Naive thymus-derived CD8-positive, alpha-beta T cell (primary cell): ENCODE measurements at regions not wholly inside any gene's neighbourhood (a gene's known extent, or its start where the extent isn't known, plus 50 kb on each side); places are given as distances from the start of the nearest gene placed in this dataset.
"Not testable (repeated sequence)": the region's sequence is repeated elsewhere in the genome, so short reads cannot be mapped to it uniquely, and the experiment has no call there.

ENCODE experiments used
- ATAC-seq, 2 donors: fragments of 150-1000 bp; cut with Tn5 transposase in 1 of 2; sonication (Bioruptor Pico), chemical (Tn5 transposase) in 1 of 2; 1 replicate in 1 of 2; 2 replicates in 1 of 2; pipeline ENCODE4 v1.10.0; 2021; ENCODE audit warnings: mild to moderate bottlenecking in 2 of 2, moderate library complexity in 2 of 2
- POLR2A ChIA-PET: fragments of 350-600 bp; sonication (Branson Sonifier 250); formaldehyde crosslinking; loops from one replicate; lab custom pipeline; 2021; ENCODE audit warnings: antibody characterized with exemption; lab: Charles Lee
- DNase-seq, 10 donors: peaks; one replicate each; pipeline versions ENCODE4 v3.0.0 to v3.0.0-alpha.2; 2020 to 2022
- H3K27ac Mint-ChIP-seq, 10 donors: one replicate each; pipeline ENCODE4 v1.8.0; 2020 to 2022; ENCODE audit warnings: mild to moderate bottlenecking in 10 of 10, mixed read lengths in 10 of 10, moderate library complexity in 4 of 10, inconsistent platforms in 1 of 10
- H3K27me3 Mint-ChIP-seq, 5 donors: one replicate each; pipeline ENCODE4 v1.8.0; 2021 to 2022; ENCODE audit warnings: mixed read lengths in 5 of 5
- H3K36me3 Mint-ChIP-seq, 3 donors: one replicate each; pipeline ENCODE4 v1.8.0; 2020 to 2022; ENCODE audit warnings: mixed read lengths in 3 of 3, mild to moderate bottlenecking in 2 of 3, inconsistent platforms in 1 of 3
- H3K4me1 Mint-ChIP-seq, 4 donors: one replicate each; pipeline ENCODE4 v1.8.0; 2021 to 2022; ENCODE audit warnings: mixed read lengths in 4 of 4
- H3K4me3 Mint-ChIP-seq, 10 donors: one replicate each; pipeline ENCODE4 v1.8.0; 2020 to 2022; ENCODE audit warnings: mild to moderate bottlenecking in 10 of 10, mixed read lengths in 10 of 10, moderate library complexity in 6 of 10, inconsistent platforms in 1 of 10
- H3K9me3 Mint-ChIP-seq, 9 donors: one replicate each; pipeline ENCODE4 v1.8.0; 2020 to 2022; ENCODE audit warnings: mixed read lengths in 9 of 9, mild to moderate bottlenecking in 3 of 9, inconsistent platforms in 1 of 9, moderate library complexity in 1 of 9

GRCh38 chr6:6863970-6864639 lies 243.7 kb upstream of the RREB1 start:
- peaks cover 0 to 1% (median 0%) of the 10 kb centered on the region in 4 donors for H3K4me1 Mint-ChIP-seq
- POLR2A ChIA-PET = interaction anchor here (1.0 kb wide), 1 partner anchor 22 kb away, joined by 3 read pairs; no protein-coding TSS in a partner anchor
- no peak overlapping the region for H3K27ac Mint-ChIP-seq
- H3K27me3 Mint-ChIP-seq = peaks cover 0 to 9% (median 0%) of the 10 kb centered on the region in 5 donors
- no peak for ATAC-seq
- H3K36me3 Mint-ChIP-seq = no peaks in the 10 kb centered on the region
- H3K4me3 Mint-ChIP-seq = no peak overlapping the region
- no peaks in the 10 kb centered on the region for H3K9me3 Mint-ChIP-seq
- no peak for DNase-seq

- Mint-ChIP-seq H3K27me3 (peaks cover 0 to 9% (median 0%) of the 10 kb centered on the region in 5 donors), H3K9me3 (no peaks in the 10 kb centered on the region), H3K4me3 (no peak overlapping the region), H3K36me3 (no peaks in the 10 kb centered on the region), H3K4me1 (no peaks in the 10 kb centered on the region), H3K27ac (no peak overlapping the region)
- no peak for DNase-seq
- POLR2A ChIA-PET = no interaction called here
- no peak for ATAC-seq
Measured at GRCh38 chr6:6865611-6866010, 242.2 kb upstream of the RREB1 start.

GRCh38 chr6:6866656-6867403 lies 240.9 kb upstream of the RREB1 start:
- POLR2A ChIA-PET = no interaction called here
- no peaks in the 10 kb centered on the region for H3K4me1 Mint-ChIP-seq
- peaks cover 0 to 9% (median 0%) of the 10 kb centered on the region in 5 donors for H3K27me3 Mint-ChIP-seq
- no peak overlapping the region for H3K27ac Mint-ChIP-seq
- ATAC-seq = no peak
- no peaks in the 10 kb centered on the region for H3K36me3 Mint-ChIP-seq
- no peak for DNase-seq
- H3K4me3 Mint-ChIP-seq = no peak overlapping the region
- no peaks in the 10 kb centered on the region for H3K9me3 Mint-ChIP-seq

GRCh38 chr6:6867404-6867799 lies 240.4 kb upstream of the RREB1 start:
- H3K27ac Mint-ChIP-seq = no peak overlapping the region
- no peaks in the 10 kb centered on the region for H3K36me3 Mint-ChIP-seq
- H3K9me3 Mint-ChIP-seq = no peaks in the 10 kb centered on the region
- peaks cover 0 to 5% (median 0%) of the 10 kb centered on the region in 5 donors for H3K27me3 Mint-ChIP-seq
- POLR2A ChIA-PET = no interaction called here
- no peaks in the 10 kb centered on the region for H3K4me1 Mint-ChIP-seq
- H3K4me3 Mint-ChIP-seq = no peak overlapping the region
- no peak for DNase-seq
- no peak for ATAC-seq

GRCh38 chr6:6869094-6869493 lies 238.7 kb upstream of the RREB1 start:
- H3K27me3 Mint-ChIP-seq = peaks cover 0 to 4% (median 0%) of the 10 kb centered on the region in 5 donors
- DNase-seq = no peak
- no peaks in the 10 kb centered on the region for H3K36me3 Mint-ChIP-seq
- H3K9me3 Mint-ChIP-seq = no peaks in the 10 kb centered on the region
- H3K4me3 Mint-ChIP-seq = no peak overlapping the region
- POLR2A ChIA-PET = interaction anchor here (0.6 kb wide), 1 partner anchor 650 kb away, joined by 7 read pairs; no protein-coding TSS in a partner anchor
- no peaks in the 10 kb centered on the region for H3K4me1 Mint-ChIP-seq
- peak overlapping the region in 1 of 10 donors; percentile 58 for H3K27ac Mint-ChIP-seq
- ATAC-seq = no peak

GRCh38 chr6:6870921-6871320 lies 236.8 kb upstream of the RREB1 start:
- no peaks in the 10 kb centered on the region for H3K27me3 Mint-ChIP-seq
- H3K9me3 Mint-ChIP-seq = no peaks in the 10 kb centered on the region
- H3K4me1 Mint-ChIP-seq = peaks cover 0 to under 1% (median 0%) of the 10 kb centered on the region in 4 donors
- no peak overlapping the region for H3K4me3 Mint-ChIP-seq
- DNase-seq = no peak
- POLR2A ChIA-PET = no interaction called here
- no peak overlapping the region for H3K27ac Mint-ChIP-seq
- no peak for ATAC-seq
- H3K36me3 Mint-ChIP-seq = no peaks in the 10 kb centered on the region

- H3K9me3 Mint-ChIP-seq = no peaks in the 10 kb centered on the region
- no peak overlapping the region for H3K4me3 Mint-ChIP-seq
- POLR2A ChIA-PET = no interaction called here
- H3K27ac Mint-ChIP-seq = no peak overlapping the region
- DNase-seq (no peak), ATAC-seq (no peak)
- H3K36me3 Mint-ChIP-seq = no peaks in the 10 kb centered on the region
- peaks cover 0 to 2% (median 0%) of the 10 kb centered on the region in 4 donors for H3K4me1 Mint-ChIP-seq
- peaks cover 0 to 2% (median 0%) of the 10 kb centered on the region in 5 donors for H3K27me3 Mint-ChIP-seq
Measured at GRCh38 chr6:6872459-6873344, 235.1 kb upstream of the RREB1 start.

GRCh38 chr6:6873778-6874177 lies 234.0 kb upstream of the RREB1 start:
- no peaks in the 10 kb centered on the region for H3K36me3 Mint-ChIP-seq
- H3K27me3 Mint-ChIP-seq = peaks cover 0 to 2% (median 0%) of the 10 kb centered on the region in 5 donors
- H3K4me3 Mint-ChIP-seq = no peak overlapping the region
- H3K4me1 Mint-ChIP-seq = peaks cover 0 to 2% (median 0%) of the 10 kb centered on the region in 4 donors
- ATAC-seq (no peak), DNase-seq (no peak)
- no peaks in the 10 kb centered on the region for H3K9me3 Mint-ChIP-seq
- POLR2A ChIA-PET = no interaction called here
- H3K27ac Mint-ChIP-seq = no peak overlapping the region

- POLR2A ChIA-PET = interaction anchor here (0.7 kb wide), 2 partner anchors 20 to 271 kb away, joined by 4 to 7 read pairs; no protein-coding TSS in a partner anchor
- DNase-seq = no peak
- H3K9me3 Mint-ChIP-seq = no peaks in the 10 kb centered on the region
- H3K4me1 Mint-ChIP-seq = peaks cover 0 to 8% (median 0%) of the 10 kb centered on the region in 4 donors
- H3K4me3 Mint-ChIP-seq = no peak overlapping the region
- H3K36me3 Mint-ChIP-seq = no peaks in the 10 kb centered on the region
- H3K27me3 Mint-ChIP-seq = peaks cover 0 to 2% (median 0%) of the 10 kb centered on the region in 5 donors
- H3K27ac Mint-ChIP-seq = no peak overlapping the region
- no peak for ATAC-seq
Measured at GRCh38 chr6:6875818-6876470, 231.8 kb upstream of the RREB1 start.

GRCh38 chr6:6877792-6878191 lies 230.0 kb upstream of the RREB1 start:
- ATAC-seq, DNase-seq, H3K4me3 Mint-ChIP-seq, H3K9me3 Mint-ChIP-seq, H3K27me3 Mint-ChIP-seq, POLR2A ChIA-PET, H3K36me3 Mint-ChIP-seq, H3K27ac Mint-ChIP-seq: not testable (repeated sequence)
- peaks cover 0 to 12% (median 0%) of the 10 kb centered on the region in 4 donors for H3K4me1 Mint-ChIP-seq

- Mint-ChIP-seq H3K9me3 (no peaks in the 10 kb centered on the region), H3K36me3 (no peaks in the 10 kb centered on the region), H3K27ac (no peak overlapping the region), H3K4me3 (no peak overlapping the region), H3K4me1 (peaks cover 0 to 13% (median 0%) of the 10 kb centered on the region in 4 donors), H3K27me3 (peaks cover 0 to 8% (median 1%) of the 10 kb centered on the region in 5 donors)
- DNase-seq (no peak), ATAC-seq (no peak)
- POLR2A ChIA-PET = no interaction called here
Measured at GRCh38 chr6:6878887-6879585, 228.7 kb upstream of the RREB1 start.

GRCh38 chr6:6879586-6879974 lies 228.2 kb upstream of the RREB1 start:
- H3K4me1 Mint-ChIP-seq = peaks cover 0 to 13% (median 0%) of the 10 kb centered on the region in 4 donors
- H3K27me3 Mint-ChIP-seq, POLR2A ChIA-PET, H3K9me3 Mint-ChIP-seq, ATAC-seq, H3K4me3 Mint-ChIP-seq, DNase-seq, H3K36me3 Mint-ChIP-seq, H3K27ac Mint-ChIP-seq: not testable (repeated sequence)
